Stimulated activated effector memory CD8-positive, alpha-beta T cell treated with anti-CD3 and anti-CD28 coated beads, Interleukin-12 subunit alpha, Interleukin-12 subunit beta, amount 100 ng/mL, for 72 hours (primary cell): ENCODE measurements at regions not wholly inside any gene's neighbourhood (a gene's known extent, or its start where the extent isn't known, plus 50 kb on each side); places are given as distances from the start of the nearest gene placed in this dataset.
"Not testable (repeated sequence)": the region's sequence is repeated elsewhere in the genome, so short reads cannot be mapped to it uniquely, and the experiment has no call there.

Source experiments
- ATAC-seq: fragments of 150-1000 bp; cut with Tn5 transposase; 2 replicates; pipeline ENCODE4 v1.10.0; 2021
- DNase-seq, 2 donors: peaks; one replicate each; pipeline ENCODE4 v3.0.0; 2021 to 2022; ENCODE audit warnings: low spot score in 2 of 2
- H3K27ac Mint-ChIP-seq: one replicate; pipeline ENCODE4 v1.8.0; 2022; ENCODE audit warnings: mild to moderate bottlenecking, mixed read lengths
- H3K36me3 Mint-ChIP-seq: one replicate; pipeline ENCODE4 v1.8.0; 2022; ENCODE audit warnings: mild to moderate bottlenecking, mixed read lengths
- H3K4me1 Mint-ChIP-seq: one replicate; pipeline ENCODE4 v1.8.0; 2022; ENCODE audit warnings: mixed read lengths
- H3K4me3 Mint-ChIP-seq: one replicate; pipeline ENCODE4 v1.8.0; 2022; ENCODE audit warnings: mild to moderate bottlenecking, mixed read lengths
- H3K9me3 Mint-ChIP-seq: one replicate; pipeline ENCODE4 v1.8.0; 2022; ENCODE audit warnings: mixed read lengths

DNA sequence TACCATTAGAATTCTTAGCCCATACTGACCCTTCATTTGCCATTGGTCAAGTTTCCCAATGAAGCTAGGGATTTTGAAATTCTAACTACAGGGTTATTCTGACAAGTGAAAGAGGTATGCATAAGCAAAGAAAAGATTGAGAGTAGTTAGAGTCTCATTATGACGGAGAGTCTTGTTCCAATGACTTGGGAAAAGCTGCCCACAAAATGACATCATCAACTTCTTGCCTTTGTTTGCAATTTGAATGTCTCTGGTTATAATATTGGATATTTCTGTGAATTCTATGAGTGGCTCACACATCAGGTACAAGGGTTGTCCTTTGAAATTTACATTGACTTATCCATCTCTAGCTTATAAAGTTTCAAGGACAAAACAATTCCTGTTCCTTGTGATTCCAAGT is 772.2 kb downstream of the TRIB2 start:
- H3K27ac Mint-ChIP-seq, result no peak overlapping the region
- H3K9me3 Mint-ChIP-seq, result peaks cover 12% of the 10 kb centered on the region
- no peaks in the 10 kb centered on the region for H3K36me3 Mint-ChIP-seq
- no peak for ATAC-seq
- no peak for DNase-seq
- no peak overlapping the region for H3K4me3 Mint-ChIP-seq
- no peaks in the 10 kb centered on the region for H3K4me1 Mint-ChIP-seq

DNA sequence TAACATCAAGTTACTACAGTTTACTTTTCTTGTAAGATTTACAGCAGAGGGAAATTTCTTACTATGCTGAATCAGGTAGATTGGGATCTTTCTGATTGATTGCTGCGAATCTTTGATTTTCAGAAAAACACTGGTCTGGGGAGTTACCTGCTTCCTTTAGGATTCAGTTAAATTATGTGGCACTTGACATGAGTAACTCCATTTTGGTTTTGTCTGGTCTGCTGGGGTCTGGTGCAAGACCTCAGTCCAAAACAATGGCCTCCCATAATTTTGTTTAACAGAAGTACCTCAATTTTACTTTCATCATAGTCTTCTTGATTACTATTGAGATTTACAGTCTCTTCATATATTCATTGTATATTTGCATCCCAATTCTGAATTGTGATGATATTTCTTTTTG is 775.5 kb downstream of the TRIB2 start:
- Mint-ChIP-seq H3K36me3 (no peaks in the 10 kb centered on the region), H3K4me3 (no peak overlapping the region), H3K4me1 (no peaks in the 10 kb centered on the region), H3K9me3 (peaks cover 7% of the 10 kb centered on the region), H3K27ac (no peak overlapping the region)
- no peak for DNase-seq
- no peak for ATAC-seq

DNA sequence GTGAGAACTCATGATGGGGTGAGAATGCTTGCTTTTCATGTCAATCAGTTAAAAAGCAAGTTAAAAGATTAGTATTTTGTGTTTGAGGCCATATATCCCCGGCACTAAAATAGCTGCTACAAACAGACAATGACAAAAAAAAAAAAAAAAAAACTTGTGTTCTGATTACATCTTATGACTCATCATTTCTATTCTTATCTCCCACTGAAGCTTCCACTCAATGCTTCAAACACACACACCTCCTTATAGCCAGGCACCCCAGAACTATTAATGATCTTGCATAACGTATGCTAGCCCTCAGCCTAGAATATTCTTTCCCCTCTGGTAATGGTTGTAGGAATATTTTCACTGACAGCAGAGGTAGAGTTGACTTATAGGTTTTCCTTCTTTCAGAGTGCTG is 778.3 kb downstream of the TRIB2 start:
- no peak for DNase-seq
- Mint-ChIP-seq H3K36me3 (no peaks in the 10 kb centered on the region), H3K4me1 (no peaks in the 10 kb centered on the region), H3K27ac (no peak overlapping the region), H3K4me3 (no peak overlapping the region), H3K9me3 (peaks cover 5% of the 10 kb centered on the region)
- no peak for ATAC-seq

DNA sequence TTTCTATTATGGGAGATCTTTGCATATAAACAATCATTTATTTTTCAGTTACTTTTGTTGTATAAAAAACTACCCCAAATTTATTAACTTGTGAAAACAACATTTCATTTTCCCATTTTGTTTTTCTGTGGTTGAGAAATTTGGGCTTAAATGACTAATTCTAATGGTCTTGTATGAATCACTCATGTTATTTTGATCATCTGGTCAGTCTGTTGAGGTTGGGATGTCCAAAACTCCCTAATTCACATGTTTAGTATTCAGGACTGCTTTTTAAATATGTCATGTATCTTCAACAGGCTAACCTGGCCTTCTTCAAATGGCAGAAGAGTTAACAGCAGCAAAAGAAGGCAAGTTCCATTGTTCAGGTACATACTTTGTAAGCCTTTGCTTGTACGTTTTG is 788.1 kb downstream of the TRIB2 start:
- H3K4me3 Mint-ChIP-seq, result no peak overlapping the region
- no peak overlapping the region for H3K27ac Mint-ChIP-seq
- no peaks in the 10 kb centered on the region for H3K36me3 Mint-ChIP-seq
- ATAC-seq (no peak), DNase-seq (no peak)
- H3K9me3 Mint-ChIP-seq, result peaks cover 17% of the 10 kb centered on the region
- H3K4me1 Mint-ChIP-seq, result no peaks in the 10 kb centered on the region

DNA sequence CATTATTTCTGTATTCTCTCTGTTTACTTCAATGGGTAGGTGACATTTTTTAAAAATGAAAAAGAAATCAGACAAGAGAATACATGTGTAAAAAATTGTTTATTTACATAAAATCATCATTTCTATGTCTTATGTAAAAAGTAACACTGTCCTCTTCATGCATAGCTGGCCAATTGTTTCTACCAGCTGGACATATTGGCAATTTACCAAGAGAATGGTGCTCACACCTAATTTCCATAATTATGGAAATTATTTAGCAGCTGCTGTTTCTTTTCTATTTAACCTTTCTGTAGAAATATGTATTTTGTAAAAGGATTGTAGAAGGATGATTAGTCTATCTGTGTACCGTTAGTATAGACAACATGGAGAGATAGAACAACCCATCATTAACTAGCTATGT is 791.9 kb downstream of the TRIB2 start:
- Mint-ChIP-seq H3K9me3 (peaks cover 4% of the 10 kb centered on the region), H3K4me3 (no peak overlapping the region), H3K36me3 (no peaks in the 10 kb centered on the region), H3K4me1 (no peaks in the 10 kb centered on the region), H3K27ac (no peak overlapping the region)
- DNase-seq (no peak), ATAC-seq (no peak)

DNA sequence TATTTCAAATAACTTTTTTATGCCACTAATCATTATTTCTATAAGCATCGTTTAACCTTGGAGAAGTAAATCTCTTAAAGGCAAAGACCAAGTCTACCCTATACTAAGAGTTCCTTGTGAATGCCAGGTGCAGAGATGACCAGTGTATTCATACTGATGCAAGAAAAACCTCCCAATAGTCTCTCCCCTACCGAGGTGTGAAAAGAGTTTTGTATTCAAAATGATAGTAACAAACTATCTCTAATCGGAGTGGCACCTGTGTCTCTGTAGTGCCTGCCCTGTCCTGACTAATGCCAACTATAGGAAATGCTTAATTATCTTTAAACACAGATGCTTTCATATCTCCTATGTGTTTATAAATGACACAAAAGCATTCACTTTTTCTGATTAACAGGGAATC is 798.5 kb downstream of the TRIB2 start:
- DNase-seq (no peak), ATAC-seq (no peak)
- Mint-ChIP-seq H3K4me3 (no peak overlapping the region), H3K9me3 (peaks cover 2% of the 10 kb centered on the region), H3K27ac (no peak overlapping the region), H3K4me1 (no peaks in the 10 kb centered on the region), H3K36me3 (no peaks in the 10 kb centered on the region)

DNA sequence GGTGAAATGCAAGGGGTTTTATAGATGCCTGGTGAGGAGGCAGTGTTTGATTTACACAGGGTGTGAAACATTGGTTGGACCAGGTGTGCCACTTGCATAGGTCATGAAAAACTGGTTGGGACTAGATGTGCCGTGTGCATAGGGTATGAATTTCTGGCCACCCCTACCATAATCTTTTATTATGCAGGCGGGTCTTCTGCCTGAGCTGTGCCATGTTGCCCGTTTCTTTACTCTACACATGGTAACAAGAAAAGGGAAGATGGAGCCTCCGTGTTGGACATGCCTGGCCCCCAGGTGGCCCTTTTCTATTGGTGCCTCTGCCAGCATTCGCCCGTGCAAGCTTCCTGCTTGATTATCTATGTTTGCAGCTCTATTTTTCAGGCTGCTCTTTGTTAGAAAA is 805.4 kb downstream of the TRIB2 start:
- Mint-ChIP-seq H3K36me3 (no peaks in the 10 kb centered on the region), H3K27ac (no peak overlapping the region), H3K4me1 (no peaks in the 10 kb centered on the region), H3K4me3 (no peak overlapping the region), H3K9me3 (no peaks in the 10 kb centered on the region)
- DNase-seq, result no peak
- ATAC-seq, result no peak

DNA sequence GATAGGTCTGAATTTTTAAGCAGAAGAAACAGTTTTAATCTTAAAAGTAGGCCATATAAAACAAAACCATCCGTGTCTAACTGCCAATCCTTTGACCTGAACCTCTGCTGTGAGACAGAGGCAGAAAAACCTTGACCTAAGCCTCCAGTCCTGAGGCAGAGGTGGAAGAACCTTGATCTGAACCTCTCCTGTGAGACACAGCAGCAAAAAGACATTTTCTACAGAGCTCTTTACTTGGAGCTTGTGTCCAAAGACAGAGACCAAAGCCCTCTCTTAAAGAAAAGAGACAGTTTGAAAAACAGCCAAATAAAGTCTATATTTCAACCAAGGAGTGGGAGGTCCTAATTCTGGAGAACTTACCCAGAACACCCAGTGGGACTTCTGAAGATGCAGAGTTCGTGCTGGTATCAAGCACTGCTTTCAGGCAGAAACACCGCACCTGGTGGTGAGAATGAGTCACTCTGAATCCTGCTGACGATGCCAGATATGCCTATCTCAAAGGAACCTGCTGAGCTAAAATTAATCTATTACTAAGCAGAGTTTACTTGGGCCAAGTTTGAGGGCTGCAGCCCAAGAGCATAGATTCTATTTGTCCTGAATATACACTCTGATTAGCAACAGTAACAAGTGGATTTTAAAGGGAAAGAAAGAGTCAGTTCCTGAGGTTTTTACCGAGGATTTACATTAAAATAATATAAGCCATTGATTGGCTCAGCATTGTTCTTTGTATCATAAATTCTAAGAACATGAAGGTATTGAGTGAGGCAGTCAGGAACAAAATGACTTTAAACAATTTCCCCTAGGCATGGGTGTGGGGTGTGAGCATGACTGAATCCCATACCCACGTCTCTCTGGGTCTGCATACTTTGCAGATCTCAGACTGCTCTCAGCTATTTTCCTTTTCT is 806.4 kb downstream of the TRIB2 start:
- Mint-ChIP-seq H3K4me1 (no peaks in the 10 kb centered on the region), H3K4me3 (no peak overlapping the region), H3K36me3 (no peaks in the 10 kb centered on the region), H3K9me3 (no peaks in the 10 kb centered on the region), H3K27ac (no peak overlapping the region)
- no peak for DNase-seq
- ATAC-seq, result no peak

DNA sequence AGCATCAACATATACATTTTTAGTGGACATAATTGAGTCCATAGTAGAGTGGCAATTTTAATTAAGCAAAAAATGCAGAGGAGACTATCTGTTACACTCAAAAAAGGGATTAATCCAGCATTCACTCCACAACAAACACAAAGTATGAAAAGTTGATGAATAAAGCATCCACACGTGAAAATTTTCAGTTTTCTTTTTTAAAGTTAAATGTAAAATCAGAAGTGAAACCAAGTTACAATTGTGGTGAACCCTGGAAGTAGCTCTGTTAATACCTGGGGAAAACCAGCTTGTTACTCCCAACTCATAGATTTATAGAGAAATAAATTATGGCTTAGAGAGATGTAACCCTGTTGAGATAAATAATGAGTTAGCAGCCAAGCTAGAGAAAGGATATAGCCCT is 807.8 kb downstream of the TRIB2 start:
- H3K36me3 Mint-ChIP-seq, result no peaks in the 10 kb centered on the region
- H3K4me1 Mint-ChIP-seq, result no peaks in the 10 kb centered on the region
- H3K9me3 Mint-ChIP-seq, result no peaks in the 10 kb centered on the region
- ATAC-seq, result no peak
- H3K4me3 Mint-ChIP-seq, result no peak overlapping the region
- no peak for DNase-seq
- no peak overlapping the region for H3K27ac Mint-ChIP-seq

DNA sequence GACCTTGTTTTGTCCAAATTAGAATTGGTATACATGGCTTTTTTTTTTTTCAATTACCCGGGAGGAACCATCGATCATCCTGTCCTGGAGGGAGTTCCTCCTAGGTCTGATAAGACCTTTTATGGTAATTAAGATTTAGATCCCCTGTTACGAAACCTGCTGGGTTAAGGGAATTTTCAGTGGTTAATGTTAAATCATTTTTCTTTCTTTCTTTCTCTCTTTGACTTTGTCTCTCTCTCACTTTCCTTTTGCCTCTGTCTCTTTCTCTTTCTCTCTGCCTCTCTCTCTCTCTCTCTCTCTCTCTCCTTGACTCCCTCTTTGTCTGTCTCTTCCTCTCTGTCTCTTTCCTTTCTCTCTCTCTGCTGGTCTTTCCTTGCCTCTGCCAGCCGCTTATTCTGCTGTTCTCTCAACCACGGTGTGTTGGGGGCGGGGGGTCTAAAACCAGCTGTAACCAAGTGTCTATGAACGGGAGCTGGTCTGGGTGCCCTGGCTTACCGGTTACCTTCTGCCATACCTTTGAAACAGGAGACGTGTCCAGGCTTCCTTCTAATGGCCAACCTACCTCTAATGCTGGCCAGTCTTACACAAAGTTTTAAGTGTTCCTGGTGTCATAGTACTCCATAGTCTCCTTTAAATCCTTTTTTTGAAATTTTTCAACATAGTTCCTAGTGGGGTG is 815.1 kb downstream of the TRIB2 start:
- H3K9me3 Mint-ChIP-seq, H3K4me3 Mint-ChIP-seq, ATAC-seq, DNase-seq, H3K27ac Mint-ChIP-seq, H3K4me1 Mint-ChIP-seq, H3K36me3 Mint-ChIP-seq: not testable (repeated sequence)

DNA sequence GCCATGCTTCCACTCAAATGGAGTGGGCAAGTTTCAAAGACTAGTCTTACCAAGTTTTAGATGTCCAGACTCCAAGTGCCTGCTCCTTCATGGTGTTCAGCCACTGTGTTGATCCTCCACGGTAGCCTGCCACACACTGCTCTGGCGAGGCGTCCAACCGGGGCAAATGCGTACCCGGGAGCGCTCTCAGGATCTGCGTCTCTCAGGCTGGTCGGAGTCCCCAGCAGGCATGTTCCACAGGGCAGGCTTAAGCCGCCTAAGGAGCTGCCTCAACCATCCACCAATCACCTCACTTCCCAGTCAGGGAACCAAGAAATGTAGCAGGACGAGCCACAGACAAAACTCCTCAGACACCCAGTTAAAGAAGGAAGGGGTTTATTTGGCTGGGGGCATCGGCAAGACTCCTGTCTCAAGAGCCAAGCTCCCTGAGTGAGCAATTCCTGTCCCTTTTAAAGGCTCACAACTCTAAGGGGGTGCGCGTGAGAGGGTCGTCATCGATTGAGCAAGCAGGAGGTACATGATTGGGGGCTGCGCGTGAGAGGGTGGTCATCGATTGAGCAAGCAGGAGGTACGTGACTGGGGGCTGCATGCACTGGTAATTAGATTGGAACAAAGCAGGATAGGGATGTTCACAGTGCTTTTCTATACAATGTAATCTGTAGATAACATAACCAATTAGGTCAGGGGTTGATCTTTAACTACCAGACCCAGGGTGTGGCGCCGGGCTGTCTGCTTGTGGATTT is 816.2 kb downstream of the TRIB2 start:
- not testable (repeated sequence) for H3K36me3 Mint-ChIP-seq, DNase-seq, H3K4me1 Mint-ChIP-seq, H3K9me3 Mint-ChIP-seq, H3K27ac Mint-ChIP-seq, ATAC-seq, H3K4me3 Mint-ChIP-seq

DNA sequence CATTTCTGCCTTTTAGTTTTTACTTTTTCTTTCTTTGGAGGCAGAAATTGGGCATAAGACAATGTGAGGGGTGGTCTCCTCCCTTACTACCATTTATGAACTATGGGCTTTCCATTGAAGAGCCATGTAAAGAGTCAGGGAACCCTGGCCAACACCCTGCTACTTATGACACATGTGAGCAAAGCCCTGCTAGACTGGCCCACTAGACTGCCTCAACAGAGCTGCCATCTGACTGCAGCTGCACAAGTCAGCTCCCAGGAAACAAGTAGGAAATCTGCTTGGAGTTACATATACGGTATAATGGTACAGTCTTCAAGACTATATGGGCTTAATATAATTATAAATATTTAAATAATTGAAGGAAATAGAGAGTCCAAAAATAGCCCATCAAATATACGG is 816.8 kb downstream of the TRIB2 start:
- DNase-seq, result no peak
- Mint-ChIP-seq H3K4me3 (no peak overlapping the region), H3K4me1 (no peaks in the 10 kb centered on the region), H3K27ac (no peak overlapping the region), H3K9me3 (peaks cover 2% of the 10 kb centered on the region), H3K36me3 (no peaks in the 10 kb centered on the region)
- no peak for ATAC-seq

DNA sequence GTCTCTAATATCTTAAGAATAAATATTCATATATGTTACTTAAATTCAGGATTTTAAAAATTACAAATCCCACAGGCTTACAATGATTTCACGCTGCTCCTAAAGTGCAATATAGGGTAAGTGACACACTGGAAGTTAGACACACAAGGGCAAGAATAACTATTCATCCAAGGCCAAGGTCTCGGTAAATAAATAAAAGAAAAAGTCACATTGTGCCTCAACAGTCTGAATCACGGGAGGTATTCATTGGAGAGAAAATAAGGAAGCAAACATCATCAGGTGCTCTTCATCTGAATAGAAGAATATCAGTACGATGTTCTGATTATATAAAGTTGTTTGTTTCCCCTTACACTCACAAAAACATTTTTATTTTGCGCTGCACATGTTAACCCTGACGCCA is 820.2 kb downstream of the TRIB2 start:
- H3K4me1 Mint-ChIP-seq, result no peaks in the 10 kb centered on the region
- H3K27ac Mint-ChIP-seq, result no peak overlapping the region
- peaks cover 4% of the 10 kb centered on the region for H3K9me3 Mint-ChIP-seq

DNA sequence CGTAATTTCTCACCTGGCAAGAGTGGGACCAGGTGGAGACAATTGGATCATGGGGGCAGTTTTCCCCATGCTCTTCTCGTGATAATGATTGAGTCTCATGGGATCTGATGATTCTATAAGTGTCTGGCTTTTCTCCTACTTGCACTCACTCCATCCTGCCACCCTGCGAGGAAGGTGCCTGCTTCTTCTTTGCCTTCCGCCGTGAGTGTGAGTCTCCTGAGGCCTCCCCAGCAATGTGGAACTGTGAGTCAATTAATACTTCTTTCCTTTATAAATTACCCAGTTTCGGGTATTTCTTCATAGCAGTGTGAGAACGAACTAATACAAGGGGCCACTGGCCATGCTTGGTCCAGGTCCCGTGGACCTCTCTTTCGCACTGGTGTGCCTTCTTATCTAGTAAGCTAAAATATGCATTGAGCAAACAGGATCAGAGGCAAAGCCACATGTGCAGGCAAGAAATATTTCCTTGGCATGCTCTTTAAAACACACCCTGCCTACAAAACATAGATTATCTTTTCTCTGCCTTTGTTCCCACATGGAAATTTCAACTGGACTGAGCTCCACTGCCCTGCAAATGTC is 821.1 kb downstream of the TRIB2 start:
- ATAC-seq (no peak), DNase-seq (no peak)
- H3K27ac Mint-ChIP-seq, result no peak overlapping the region
- no peak overlapping the region for H3K4me3 Mint-ChIP-seq
- no peaks in the 10 kb centered on the region for H3K36me3 Mint-ChIP-seq
- H3K4me1 Mint-ChIP-seq, result no peaks in the 10 kb centered on the region
- peaks cover 2% of the 10 kb centered on the region for H3K9me3 Mint-ChIP-seq

More for the DNA sequence above, 820.2 kb downstream of the TRIB2 start:
- ATAC-seq, result no peak
- DNase-seq, result no peak
- Mint-ChIP-seq H3K36me3 (no peaks in the 10 kb centered on the region), H3K4me3 (no peak overlapping the region)

DNA sequence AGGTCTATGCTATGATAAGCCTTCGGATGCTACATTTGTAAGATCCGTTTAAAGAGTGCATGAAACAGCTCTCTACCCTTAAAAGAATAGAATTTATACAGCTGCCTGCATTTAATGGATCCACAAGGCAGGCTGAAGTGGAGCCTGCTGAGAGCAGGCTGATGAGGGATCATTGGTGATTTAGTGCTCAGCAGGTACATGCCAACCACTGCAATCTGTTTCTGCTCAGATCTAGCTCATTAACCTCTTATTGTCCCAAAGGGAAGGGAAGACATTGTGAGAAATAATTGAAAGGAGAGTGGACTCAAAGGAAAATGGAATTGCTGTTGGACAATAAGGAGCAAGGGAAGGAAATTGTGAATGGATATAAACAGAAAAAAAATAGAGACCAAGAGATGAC is 822.6 kb downstream of the TRIB2 start:
- DNase-seq, result no peak
- H3K9me3 Mint-ChIP-seq, result peaks cover 4% of the 10 kb centered on the region
- H3K36me3 Mint-ChIP-seq, result no peaks in the 10 kb centered on the region
- H3K27ac Mint-ChIP-seq, result no peak overlapping the region
- no peaks in the 10 kb centered on the region for H3K4me1 Mint-ChIP-seq
- H3K4me3 Mint-ChIP-seq, result no peak overlapping the region
- no peak for ATAC-seq
